Loucy (cell line): ENCODE measurements at regions not wholly inside any gene's neighbourhood (a gene's known extent, or its start where the extent isn't known, plus 50 kb on each side); places are given as distances from the start of the nearest gene placed in this dataset.

ENCODE experiments used
- EZH2phosphoT487 ChIP-seq: fragments of 200-600 bp; IDR thresholded peaks from 2 replicates; pipeline ENCODE4 v1.6.1; 2018; ENCODE audit warnings: antibody characterized with exemption, mild to moderate bottlenecking, moderate library complexity, borderline replicate concordance
- TF ChIP-seq, protein P1 (sequence below): fragments of 200-600 bp; sonication (generic); conservative IDR thresholded peaks from 2 replicates; pipeline ENCODE4 v1.5.1; 2014; ENCODE audit warnings: mild to moderate bottlenecking, antibody characterized with exemption, low read length

DNA sequence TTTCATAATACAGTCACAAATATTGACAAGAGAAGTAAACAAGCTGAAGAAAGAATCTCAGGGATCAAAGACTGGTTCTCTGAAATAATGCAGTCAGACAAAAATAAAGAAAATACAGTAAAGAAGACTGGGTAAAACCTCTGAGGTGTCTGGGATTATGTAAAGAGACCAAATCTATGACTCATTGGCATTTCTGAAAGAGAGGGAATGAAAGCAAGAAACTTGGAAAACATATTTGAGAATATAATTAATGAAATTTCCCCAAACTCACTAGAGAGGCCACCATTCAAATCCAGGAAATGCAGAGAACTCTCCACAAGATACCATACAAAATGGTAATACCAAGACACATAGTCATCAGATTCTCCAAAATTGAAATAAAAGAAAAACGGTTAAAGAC, 53.0 kb upstream of the GPC6 start:
- TF ChIP-seq, protein P1, sequence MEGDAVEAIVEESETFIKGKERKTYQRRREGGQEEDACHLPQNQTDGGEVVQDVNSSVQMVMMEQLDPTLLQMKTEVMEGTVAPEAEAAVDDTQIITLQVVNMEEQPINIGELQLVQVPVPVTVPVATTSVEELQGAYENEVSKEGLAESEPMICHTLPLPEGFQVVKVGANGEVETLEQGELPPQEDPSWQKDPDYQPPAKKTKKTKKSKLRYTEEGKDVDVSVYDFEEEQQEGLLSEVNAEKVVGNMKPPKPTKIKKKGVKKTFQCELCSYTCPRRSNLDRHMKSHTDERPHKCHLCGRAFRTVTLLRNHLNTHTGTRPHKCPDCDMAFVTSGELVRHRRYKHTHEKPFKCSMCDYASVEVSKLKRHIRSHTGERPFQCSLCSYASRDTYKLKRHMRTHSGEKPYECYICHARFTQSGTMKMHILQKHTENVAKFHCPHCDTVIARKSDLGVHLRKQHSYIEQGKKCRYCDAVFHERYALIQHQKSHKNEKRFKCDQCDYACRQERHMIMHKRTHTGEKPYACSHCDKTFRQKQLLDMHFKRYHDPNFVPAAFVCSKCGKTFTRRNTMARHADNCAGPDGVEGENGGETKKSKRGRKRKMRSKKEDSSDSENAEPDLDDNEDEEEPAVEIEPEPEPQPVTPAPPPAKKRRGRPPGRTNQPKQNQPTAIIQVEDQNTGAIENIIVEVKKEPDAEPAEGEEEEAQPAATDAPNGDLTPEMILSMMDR, result no peak
- no peak for TF ChIP-seq EZH2phosphoT487
